Skeletal muscle satellite cell (primary cell): ENCODE measurements at regions not wholly inside any gene's neighbourhood (a gene's known extent, or its start where the extent isn't known, plus 50 kb on each side); places are given as distances from the start of the nearest gene placed in this dataset.

Experiments used
- H3K27me3 ChIP-seq: 2 replicates; pipeline ENCODE4 v1.7.0; 2013; ENCODE audit warnings: low read length; ENCODE audit not compliant: control insufficient read depth, insufficient read depth
- H3K36me3 ChIP-seq: 2 replicates; pipeline ENCODE4 v1.7.0; 2013; ENCODE audit warnings: mild to moderate bottlenecking, control low read depth, low read length; ENCODE audit not compliant: insufficient read depth
- H3K4me1 ChIP-seq: 2 replicates; pipeline ENCODE4 v1.7.0; 2013; ENCODE audit warnings: low read length; ENCODE audit not compliant: control insufficient read depth, insufficient read depth
- H3K4me2 ChIP-seq: 2 replicates; pipeline ENCODE4 v1.7.0; 2013; ENCODE audit warnings: mild to moderate bottlenecking, low read length
- H3K4me3 ChIP-seq: 2 replicates; pipeline ENCODE4 v1.7.0; 2013; ENCODE audit warnings: low read length
- H3K9ac ChIP-seq: 2 replicates; pipeline ENCODE4 v1.7.0; 2013; ENCODE audit warnings: mild to moderate bottlenecking, low read depth, low read length, moderate library complexity
- H3K9me3 ChIP-seq: replicated peaks from 2 replicates; pipeline ENCODE4 v1.7.0; 2013; ENCODE audit warnings: mild to moderate bottlenecking, control low read depth, low read length

GRCh38 chr2:67845621-67846369, 217.0 kb downstream of the C1D start:
- H3K27me3 ChIP-seq, result no peaks in the 10 kb centered on the region
- peak overlapping the region; percentile 63 for H3K9ac ChIP-seq
- H3K36me3 ChIP-seq, result no peaks in the 10 kb centered on the region
- peak overlapping the region; percentile 81 for H3K4me2 ChIP-seq
- no peaks in the 10 kb centered on the region for H3K9me3 ChIP-seq
- peaks cover 7% of the 10 kb centered on the region for H3K4me1 ChIP-seq
- peak overlapping the region; percentile 57 for H3K4me3 ChIP-seq

- Histone ChIP-seq H3K4me1 (peaks cover 7% of the 10 kb centered on the region), H3K4me3 (peak overlapping the region; percentile 57), H3K4me2 (peak overlapping the region; percentile 81), H3K27me3 (no peaks in the 10 kb centered on the region), H3K9me3 (no peaks in the 10 kb centered on the region), H3K36me3 (no peaks in the 10 kb centered on the region), H3K9ac (peak overlapping the region; percentile 63)
Measured at GRCh38 chr2:67846370-67847070, 216.3 kb downstream of the C1D start.

GRCh38 chr2:67848551-67849285, 214.1 kb downstream of the C1D start:
- Histone ChIP-seq H3K36me3 (no peaks in the 10 kb centered on the region), H3K9me3 (no peaks in the 10 kb centered on the region), H3K4me1 (peaks cover 7% of the 10 kb centered on the region), H3K27me3 (no peaks in the 10 kb centered on the region), H3K9ac (no peak overlapping the region), H3K4me3 (no peak overlapping the region), H3K4me2 (no peak overlapping the region)

- no peak overlapping the region for H3K4me2 ChIP-seq
- no peaks in the 10 kb centered on the region for H3K27me3 ChIP-seq
- H3K4me1 ChIP-seq, result peaks cover 4% of the 10 kb centered on the region
- no peaks in the 10 kb centered on the region for H3K9me3 ChIP-seq
- H3K4me3 ChIP-seq, result no peak overlapping the region
- no peak overlapping the region for H3K9ac ChIP-seq
- no peaks in the 10 kb centered on the region for H3K36me3 ChIP-seq
Measured at GRCh38 chr2:67851016-67851415, 211.8 kb downstream of the C1D start.

- Histone ChIP-seq H3K9me3 (no peaks in the 10 kb centered on the region), H3K4me3 (no peak overlapping the region), H3K4me2 (no peak overlapping the region), H3K36me3 (no peaks in the 10 kb centered on the region), H3K4me1 (no peaks in the 10 kb centered on the region), H3K27me3 (no peaks in the 10 kb centered on the region), H3K9ac (no peak overlapping the region)
Measured at GRCh38 chr2:67851956-67852824, 210.6 kb downstream of the C1D start.

- Histone ChIP-seq H3K4me3 (no peak overlapping the region), H3K9ac (no peak overlapping the region), H3K9me3 (no peaks in the 10 kb centered on the region), H3K27me3 (no peaks in the 10 kb centered on the region), H3K4me2 (no peak overlapping the region), H3K4me1 (peaks cover 8% of the 10 kb centered on the region), H3K36me3 (no peaks in the 10 kb centered on the region)
Measured at GRCh38 chr2:67854103-67854743, 208.6 kb downstream of the C1D start.

- H3K9me3 ChIP-seq, result no peaks in the 10 kb centered on the region
- no peak overlapping the region for H3K4me2 ChIP-seq
- H3K9ac ChIP-seq, result no peak overlapping the region
- no peak overlapping the region for H3K4me3 ChIP-seq
- H3K4me1 ChIP-seq, result peaks cover 8% of the 10 kb centered on the region
- no peaks in the 10 kb centered on the region for H3K27me3 ChIP-seq
- no peaks in the 10 kb centered on the region for H3K36me3 ChIP-seq
Measured at GRCh38 chr2:67854798-67855197, 208.0 kb downstream of the C1D start.

GRCh38 chr2:67856866-67857265, 205.9 kb downstream of the C1D start:
- Histone ChIP-seq H3K4me2 (no peak overlapping the region), H3K9ac (no peak overlapping the region), H3K4me3 (no peak overlapping the region), H3K27me3 (no peaks in the 10 kb centered on the region), H3K4me1 (peaks cover 8% of the 10 kb centered on the region), H3K36me3 (no peaks in the 10 kb centered on the region), H3K9me3 (no peaks in the 10 kb centered on the region)

GRCh38 chr2:67857836-67858235, 205.0 kb downstream of the C1D start:
- peaks cover 8% of the 10 kb centered on the region for H3K4me1 ChIP-seq
- H3K9ac ChIP-seq, result no peak overlapping the region
- H3K4me2 ChIP-seq, result no peak overlapping the region
- H3K9me3 ChIP-seq, result no peaks in the 10 kb centered on the region
- H3K27me3 ChIP-seq, result no peaks in the 10 kb centered on the region
- H3K36me3 ChIP-seq, result no peaks in the 10 kb centered on the region
- no peak overlapping the region for H3K4me3 ChIP-seq

GRCh38 chr2:67858886-67859285, 203.9 kb downstream of the C1D start:
- no peaks in the 10 kb centered on the region for H3K27me3 ChIP-seq
- H3K36me3 ChIP-seq, result no peaks in the 10 kb centered on the region
- peaks cover 8% of the 10 kb centered on the region for H3K4me1 ChIP-seq
- H3K9me3 ChIP-seq, result no peaks in the 10 kb centered on the region
- no peak overlapping the region for H3K9ac ChIP-seq
- no peak overlapping the region for H3K4me3 ChIP-seq
- H3K4me2 ChIP-seq, result no peak overlapping the region
